Neutrophil (primary cell): ENCODE measurements at regions not wholly inside any gene's neighbourhood (a gene's known extent, or its start where the extent isn't known, plus 50 kb on each side); places are given as distances from the start of the nearest gene placed in this dataset.

Experiments used
- H3K27ac ChIP-seq: fragments of 200-600 bp; sonication (generic); 2 replicates; pipeline ENCODE4 v1.5.1; 2016; ENCODE audit warnings: mild to moderate bottlenecking, moderate library complexity
- H3K27me3 ChIP-seq: fragments of 200-600 bp; sonication (generic); 2 replicates; pipeline ENCODE4 v1.6.0; 2016; ENCODE audit warnings: mild to moderate bottlenecking
- H3K36me3 ChIP-seq: fragments of 200-600 bp; sonication (generic); 2 replicates; pipeline ENCODE4 v1.5.1; 2017
- H3K4me1 ChIP-seq, 2 experiments: fragments of 200-600 bp in 1 of 2; sonication (generic) in 1 of 2; 1 replicate in 1 of 2; 2 replicates in 1 of 2; pipeline versions ENCODE4 v1.5.1 to v1.6.1; 2013 to 2016; ENCODE audit warnings: low read depth in 1 of 2, low read length in 1 of 2, mild to moderate bottlenecking in 1 of 2, moderate library complexity in 1 of 2; ENCODE audit not compliant: control insufficient read depth in 1 of 2, insufficient read depth in 1 of 2
- H3K4me3 ChIP-seq, 2 experiments: fragments of 200-600 bp in 1 of 2; sonication (generic) in 1 of 2; 1 replicate in 1 of 2; 2 replicates in 1 of 2; pipeline ENCODE4 v1.5.1; 2013 to 2016; ENCODE audit warnings: low read depth in 1 of 2, low read length in 1 of 2, mild to moderate bottlenecking in 1 of 2, moderate library complexity in 1 of 2
- H3K9me3 ChIP-seq: fragments of 200-600 bp; sonication (generic); 2 replicates; pipeline ENCODE4 v1.5.1; 2016
- TF ChIP-seq, protein P1 (sequence below): fragments of 200-600 bp; sonication (generic); IDR thresholded peaks from 2 replicates; pipeline ENCODE4 v1.5.1; 2016; ENCODE audit warnings: antibody characterized with exemption

DNA sequence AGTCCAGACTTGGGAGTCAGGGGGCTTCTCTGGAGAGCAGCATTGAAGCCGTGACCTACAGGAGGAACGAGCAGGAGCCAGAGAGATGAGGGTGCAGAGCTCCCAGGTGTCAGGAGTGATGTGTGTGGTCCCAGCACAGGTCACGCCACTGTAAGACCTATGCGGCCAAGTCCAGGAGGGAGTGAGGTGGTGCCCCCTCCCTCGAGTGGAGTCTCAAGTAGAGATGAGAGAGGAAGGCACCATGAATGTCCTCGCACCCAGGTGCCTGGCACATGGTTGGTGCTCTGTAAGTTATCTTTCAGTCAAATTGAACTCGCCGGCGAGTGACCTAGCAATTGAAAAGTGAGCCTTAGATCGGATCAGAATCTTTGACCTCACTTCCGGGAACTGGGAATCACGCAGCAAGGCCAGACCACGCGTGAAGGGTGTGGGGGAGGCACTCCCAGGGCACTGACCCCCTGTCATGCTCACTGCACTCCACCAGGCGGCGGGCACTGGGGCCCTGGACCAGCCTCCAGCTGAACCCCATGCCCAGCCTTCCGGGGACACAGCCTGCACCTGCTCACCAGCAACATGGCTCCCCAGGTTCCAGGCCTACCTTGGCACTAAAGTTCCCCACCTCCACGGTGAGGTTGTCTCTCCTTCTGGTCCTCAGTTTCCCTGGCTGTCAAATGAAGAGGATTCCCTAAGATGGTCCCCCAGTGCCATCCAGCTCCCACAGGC, 127.4 kb downstream of the HMX1 start:
- Histone ChIP-seq H3K27ac (no peak overlapping the region), H3K36me3 (no peaks in the 10 kb centered on the region), H3K27me3 (no peaks in the 10 kb centered on the region), H3K9me3 (no peaks in the 10 kb centered on the region), H3K4me1 (no peaks in the 10 kb centered on the region), H3K4me3 (no peak overlapping the region)
- TF ChIP-seq, protein P1, sequence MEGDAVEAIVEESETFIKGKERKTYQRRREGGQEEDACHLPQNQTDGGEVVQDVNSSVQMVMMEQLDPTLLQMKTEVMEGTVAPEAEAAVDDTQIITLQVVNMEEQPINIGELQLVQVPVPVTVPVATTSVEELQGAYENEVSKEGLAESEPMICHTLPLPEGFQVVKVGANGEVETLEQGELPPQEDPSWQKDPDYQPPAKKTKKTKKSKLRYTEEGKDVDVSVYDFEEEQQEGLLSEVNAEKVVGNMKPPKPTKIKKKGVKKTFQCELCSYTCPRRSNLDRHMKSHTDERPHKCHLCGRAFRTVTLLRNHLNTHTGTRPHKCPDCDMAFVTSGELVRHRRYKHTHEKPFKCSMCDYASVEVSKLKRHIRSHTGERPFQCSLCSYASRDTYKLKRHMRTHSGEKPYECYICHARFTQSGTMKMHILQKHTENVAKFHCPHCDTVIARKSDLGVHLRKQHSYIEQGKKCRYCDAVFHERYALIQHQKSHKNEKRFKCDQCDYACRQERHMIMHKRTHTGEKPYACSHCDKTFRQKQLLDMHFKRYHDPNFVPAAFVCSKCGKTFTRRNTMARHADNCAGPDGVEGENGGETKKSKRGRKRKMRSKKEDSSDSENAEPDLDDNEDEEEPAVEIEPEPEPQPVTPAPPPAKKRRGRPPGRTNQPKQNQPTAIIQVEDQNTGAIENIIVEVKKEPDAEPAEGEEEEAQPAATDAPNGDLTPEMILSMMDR: no peak

DNA sequence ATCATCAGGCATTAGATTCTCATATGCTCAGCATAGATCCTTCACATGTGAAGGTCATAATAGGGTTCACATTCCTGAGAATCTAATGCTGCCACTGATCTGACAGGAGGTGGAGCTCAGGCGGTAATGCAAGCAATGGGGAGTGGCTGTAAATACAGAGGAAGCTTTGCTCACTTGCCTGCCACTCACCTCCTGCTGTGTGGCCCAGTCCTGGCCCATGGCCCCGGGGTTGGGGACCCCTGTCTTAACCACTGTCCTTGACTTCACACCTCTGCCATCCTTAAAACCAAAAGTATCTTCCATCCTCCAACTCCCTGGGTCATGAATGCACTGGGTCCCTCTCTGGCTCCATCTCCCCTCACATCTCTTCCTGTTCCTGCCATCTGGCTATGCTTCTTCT, 129.1 kb downstream of the HMX1 start:
- TF ChIP-seq, protein P1: no peak
- Histone ChIP-seq H3K4me3 (no peak overlapping the region), H3K36me3 (no peaks in the 10 kb centered on the region), H3K27ac (no peak overlapping the region), H3K4me1 (no peaks in the 10 kb centered on the region), H3K9me3 (no peaks in the 10 kb centered on the region), H3K27me3 (no peaks in the 10 kb centered on the region)

DNA sequence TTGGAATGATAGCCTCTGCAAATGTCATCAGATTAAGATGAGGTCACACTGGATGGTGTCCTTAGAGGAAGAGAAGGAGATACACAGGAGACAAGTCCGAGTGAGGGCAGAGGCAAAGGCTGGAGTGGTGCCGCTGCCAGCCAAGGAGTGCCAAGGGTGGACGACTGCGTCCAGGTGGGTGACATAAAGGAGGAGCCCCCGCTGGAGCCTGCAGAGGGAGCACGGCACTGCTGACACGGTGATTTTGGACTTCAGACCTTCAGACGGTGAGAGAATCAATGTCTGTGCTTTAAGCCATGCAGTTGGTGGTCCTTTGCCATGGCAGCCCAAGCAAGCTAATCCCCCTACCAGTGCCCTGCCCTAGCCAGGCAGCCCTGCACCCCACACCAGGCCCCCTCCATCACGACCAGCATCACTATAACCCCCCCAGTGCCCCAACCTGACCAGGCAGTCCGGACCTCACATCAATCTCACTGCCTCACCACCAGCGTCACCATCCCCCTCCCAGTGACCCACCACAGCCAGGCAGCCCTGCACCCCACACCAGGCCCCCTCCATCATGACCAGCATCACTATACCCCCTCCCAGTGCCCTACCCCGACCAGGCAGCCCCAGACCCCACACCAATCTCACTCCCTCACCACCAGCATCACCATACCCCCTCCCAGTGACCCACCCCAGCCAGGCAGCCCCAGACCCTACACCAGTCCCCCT, 130.0 kb downstream of the HMX1 start:
- Histone ChIP-seq H3K4me1 (no peaks in the 10 kb centered on the region), H3K4me3 (no peak overlapping the region), H3K27me3 (no peaks in the 10 kb centered on the region), H3K27ac (no peak overlapping the region), H3K9me3 (no peaks in the 10 kb centered on the region), H3K36me3 (no peaks in the 10 kb centered on the region)
- TF ChIP-seq, protein P1: no peak

DNA sequence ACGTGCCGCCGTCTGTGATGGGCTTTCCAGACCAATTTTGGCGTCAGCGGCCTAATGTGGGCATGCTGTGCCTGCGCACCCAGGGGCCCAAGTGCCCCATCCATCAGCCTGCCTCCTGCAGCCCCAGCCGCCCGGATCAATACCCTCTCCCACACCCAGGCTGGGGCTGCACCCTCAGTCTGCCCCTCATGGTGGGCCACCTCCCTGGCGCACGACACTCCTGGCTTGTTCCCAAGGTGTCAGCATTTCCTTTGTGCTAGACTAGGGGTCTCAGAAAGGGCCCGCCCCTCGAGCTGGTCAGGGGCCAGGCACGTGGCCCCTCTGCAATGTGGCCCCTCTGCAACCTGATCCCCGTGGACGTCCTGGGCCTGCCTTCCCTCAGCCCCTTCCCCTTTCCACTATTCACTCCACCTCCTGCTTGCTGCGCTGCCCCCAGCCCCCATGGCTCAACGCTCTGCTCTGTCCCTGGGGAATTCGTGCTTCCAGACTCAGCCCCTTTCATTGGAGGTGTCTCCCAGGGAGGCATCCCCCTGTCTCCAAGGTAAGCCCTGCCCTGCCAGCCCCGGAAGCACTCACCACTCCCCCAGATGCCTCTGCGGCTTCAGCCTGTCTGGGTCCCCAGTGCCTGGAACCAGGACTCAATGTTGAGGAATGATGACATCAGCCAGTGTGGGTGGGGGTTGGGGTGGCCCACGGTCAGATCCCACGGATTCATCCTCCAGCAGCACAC, 130.8 kb downstream of the HMX1 start:
- Histone ChIP-seq H3K4me1 (no peaks in the 10 kb centered on the region), H3K36me3 (no peaks in the 10 kb centered on the region), H3K27ac (no peak overlapping the region), H3K4me3 (no peak overlapping the region), H3K9me3 (no peaks in the 10 kb centered on the region), H3K27me3 (no peaks in the 10 kb centered on the region)
- TF ChIP-seq, protein P1: no peak

DNA sequence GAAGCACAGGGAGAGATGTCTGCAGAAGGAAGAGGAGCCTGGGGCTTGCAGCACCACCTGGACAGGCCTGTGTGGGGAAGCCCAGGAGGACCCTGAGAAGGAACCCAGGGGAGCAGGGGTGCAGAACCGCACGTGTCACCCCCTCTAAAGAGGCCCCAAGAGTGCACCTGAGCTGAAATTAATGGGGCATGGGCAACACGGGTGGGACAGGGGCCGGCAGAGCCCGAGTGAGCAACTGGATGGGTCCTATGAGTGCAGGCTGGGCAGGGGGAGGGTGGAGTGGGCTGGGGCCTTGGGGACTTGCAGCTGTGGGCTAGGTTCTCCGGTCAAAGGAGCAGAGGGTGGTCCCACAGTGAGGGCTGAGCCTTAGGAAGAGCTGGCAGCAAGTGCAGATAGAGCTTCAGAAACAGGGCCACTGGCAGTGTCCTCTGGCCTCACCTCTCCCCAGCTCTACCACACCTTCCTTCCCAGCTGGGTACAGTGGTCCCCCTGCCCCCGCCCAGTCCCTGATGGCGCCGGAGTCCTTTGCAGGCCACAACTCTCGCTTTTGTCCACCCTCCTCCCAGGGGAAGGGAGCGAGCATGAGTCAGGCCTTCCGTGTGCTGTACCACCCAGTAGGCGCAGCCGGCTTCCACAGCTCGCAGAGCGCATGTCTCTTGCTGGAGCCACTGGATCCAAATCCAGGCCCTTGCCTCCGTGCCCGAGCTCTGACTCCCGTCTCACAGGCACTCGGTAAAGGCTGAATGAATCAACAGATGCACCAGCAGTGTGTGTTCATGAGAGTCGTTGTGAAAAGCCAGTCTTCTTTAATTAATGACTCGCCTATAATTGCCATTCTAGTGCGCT, 131.6 kb downstream of the HMX1 start:
- H3K36me3 ChIP-seq: no peaks in the 10 kb centered on the region
- H3K9me3 ChIP-seq: no peaks in the 10 kb centered on the region
- TF ChIP-seq, protein P1: no peak

More for the DNA sequence above, 131.6 kb downstream of the HMX1 start:
- Histone ChIP-seq H3K27ac (no peak overlapping the region), H3K27me3 (no peaks in the 10 kb centered on the region), H3K4me1 (no peaks in the 10 kb centered on the region), H3K4me3 (no peak overlapping the region)
